Stimulated activated naive CD8-positive, alpha-beta T cell treated with anti-CD3 and anti-CD28 coated beads, Interleukin-15, amount 100 ng/mL, for 72 hours (primary cell): ENCODE measurements at regions not wholly inside any gene's neighbourhood (a gene's known extent, or its start where the extent isn't known, plus 50 kb on each side); places are given as distances from the start of the nearest gene placed in this dataset.
"Not testable (repeated sequence)": the region's sequence is repeated elsewhere in the genome, so short reads cannot be mapped to it uniquely, and the experiment has no call there.

Experiments used
- ATAC-seq: fragments of 150-1000 bp; cut with Tn5 transposase; 2 replicates; pipeline ENCODE4 v1.10.0; 2021; ENCODE audit warnings: mild to moderate bottlenecking, moderate library complexity
- DNase-seq, 2 donors: peaks; one replicate each; pipeline ENCODE4 v3.0.0; 2021 to 2022
- H3K27ac Mint-ChIP-seq, 2 donors: one replicate each; pipeline ENCODE4 v1.8.0; 2022; ENCODE audit warnings: mild to moderate bottlenecking in 2 of 2, mixed read lengths in 2 of 2, moderate library complexity in 2 of 2
- H3K27me3 Mint-ChIP-seq: one replicate; pipeline ENCODE4 v1.8.0; 2022; ENCODE audit warnings: mixed read lengths
- H3K4me1 Mint-ChIP-seq: one replicate; pipeline ENCODE4 v1.8.0; 2022; ENCODE audit warnings: mild to moderate bottlenecking, mixed read lengths
- H3K4me3 Mint-ChIP-seq, 2 donors: one replicate each; pipeline ENCODE4 v1.8.0; 2022; ENCODE audit warnings: mild to moderate bottlenecking in 2 of 2, mixed read lengths in 2 of 2, moderate library complexity in 1 of 2
- H3K9me3 Mint-ChIP-seq, 2 donors: one replicate each; pipeline ENCODE4 v1.8.0; 2022; ENCODE audit warnings: mixed read lengths in 2 of 2

DNA sequence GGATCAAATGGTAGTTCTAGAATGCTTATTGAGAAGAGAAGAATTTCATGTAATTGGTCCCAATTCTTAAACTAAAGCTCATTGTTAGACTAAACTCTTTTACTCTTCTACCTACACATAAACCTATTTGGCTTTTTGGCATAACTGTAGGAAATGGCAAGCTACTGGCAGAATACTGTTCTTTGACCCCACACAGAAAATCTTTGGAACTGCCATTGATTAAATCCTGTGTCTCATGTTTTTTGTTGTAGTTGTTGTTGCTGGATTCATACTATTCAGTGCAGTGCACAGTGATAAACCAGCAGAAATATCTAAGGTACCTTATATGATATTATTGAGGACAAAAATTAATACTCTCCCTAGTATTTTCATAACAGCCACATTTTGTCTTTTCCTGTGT lies 242.1 kb upstream of the SGK1 start:
- no peak for ATAC-seq
- H3K27me3 Mint-ChIP-seq: no peaks in the 10 kb centered on the region
- H3K4me3 Mint-ChIP-seq: no peak overlapping the region
- no peak for DNase-seq
- peaks cover 0 to 4% of the 10 kb centered on the region in 2 donors for H3K9me3 Mint-ChIP-seq
- peaks cover 10% of the 10 kb centered on the region for H3K4me1 Mint-ChIP-seq
- H3K27ac Mint-ChIP-seq: no peak overlapping the region

GRCh38 chr6:134557509-134557908 lies 239.6 kb upstream of the SGK1 start:
- H3K4me1 Mint-ChIP-seq: peaks cover 4% of the 10 kb centered on the region
- no peak for ATAC-seq
- no peak for DNase-seq
- no peak overlapping the region for H3K27ac Mint-ChIP-seq
- H3K4me3 Mint-ChIP-seq: no peak overlapping the region
- peaks cover 0 to 4% of the 10 kb centered on the region in 2 donors for H3K9me3 Mint-ChIP-seq
- H3K27me3 Mint-ChIP-seq: no peaks in the 10 kb centered on the region

- Mint-ChIP-seq H3K9me3 (peaks cover 0 to 4% of the 10 kb centered on the region in 2 donors), H3K4me1 (no peaks in the 10 kb centered on the region), H3K27ac (no peak overlapping the region), H3K27me3 (no peaks in the 10 kb centered on the region), H3K4me3 (no peak overlapping the region)
- DNase-seq (no peak), ATAC-seq (no peak)
These were observed 237.8 kb upstream of the SGK1 start for GRCh38 chr6:134555672-134556071.

DNA sequence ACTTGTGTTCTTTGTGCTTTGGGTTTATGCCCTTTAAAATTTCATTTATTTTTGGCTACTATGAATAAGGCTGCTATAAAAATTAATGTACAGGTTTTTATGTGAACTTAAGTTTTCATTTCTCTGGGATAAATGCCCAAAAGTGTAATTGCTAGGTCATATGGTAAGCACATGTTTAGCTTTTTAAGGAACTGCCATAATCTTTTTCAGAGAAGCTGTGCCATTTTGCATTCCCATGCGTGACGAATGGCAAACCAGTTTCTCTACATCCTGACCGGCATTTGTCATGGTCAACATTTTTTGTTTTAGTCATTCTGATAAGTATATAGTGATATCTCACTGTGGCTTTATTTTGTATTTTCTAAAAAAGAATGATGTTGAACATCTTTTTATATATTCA lies 236.0 kb upstream of the SGK1 start:
- no peak overlapping the region for H3K27ac Mint-ChIP-seq
- ATAC-seq: no peak
- no peaks in the 10 kb centered on the region for H3K4me1 Mint-ChIP-seq
- no peaks in the 10 kb centered on the region for H3K27me3 Mint-ChIP-seq
- H3K4me3 Mint-ChIP-seq: no peak overlapping the region
- peaks cover 0 to 4% of the 10 kb centered on the region in 2 donors for H3K9me3 Mint-ChIP-seq
- DNase-seq: no peak

- no peak overlapping the region for H3K4me3 Mint-ChIP-seq
- DNase-seq (no peak), ATAC-seq (no peak)
- H3K4me1 Mint-ChIP-seq: no peaks in the 10 kb centered on the region
- H3K27me3 Mint-ChIP-seq: no peaks in the 10 kb centered on the region
- no peak overlapping the region for H3K27ac Mint-ChIP-seq
- no peaks in the 10 kb centered on the region for H3K9me3 Mint-ChIP-seq
These were observed 233.5 kb upstream of the SGK1 start for GRCh38 chr6:134551245-134551960.

- H3K27ac Mint-ChIP-seq: no peak overlapping the region
- H3K9me3 Mint-ChIP-seq: no peaks in the 10 kb centered on the region
- DNase-seq (no peak), ATAC-seq (no peak)
- no peaks in the 10 kb centered on the region for H3K4me1 Mint-ChIP-seq
- H3K4me3 Mint-ChIP-seq: no peak overlapping the region
- H3K27me3 Mint-ChIP-seq: no peaks in the 10 kb centered on the region
These were observed 232.7 kb upstream of the SGK1 start for GRCh38 chr6:134550604-134551003.

GRCh38 chr6:134549854-134550253 lies 231.9 kb upstream of the SGK1 start:
- no peaks in the 10 kb centered on the region for H3K4me1 Mint-ChIP-seq
- no peaks in the 10 kb centered on the region for H3K9me3 Mint-ChIP-seq

GRCh38 chr6:134546962-134547645 lies 229.2 kb upstream of the SGK1 start:
- Mint-ChIP-seq H3K9me3 (no peaks in the 10 kb centered on the region), H3K4me1 (peaks cover 16% of the 10 kb centered on the region), H3K27me3 (no peaks in the 10 kb centered on the region), H3K27ac (no peak overlapping the region), H3K4me3 (no peak overlapping the region)
- DNase-seq (no peak), ATAC-seq (no peak)

More at GRCh38 chr6:134549854-134550253, 231.9 kb upstream of the SGK1 start:
- DNase-seq (no peak), ATAC-seq (no peak)
- no peak overlapping the region for H3K4me3 Mint-ChIP-seq
- H3K27ac Mint-ChIP-seq: no peak overlapping the region
- no peaks in the 10 kb centered on the region for H3K27me3 Mint-ChIP-seq

DNA sequence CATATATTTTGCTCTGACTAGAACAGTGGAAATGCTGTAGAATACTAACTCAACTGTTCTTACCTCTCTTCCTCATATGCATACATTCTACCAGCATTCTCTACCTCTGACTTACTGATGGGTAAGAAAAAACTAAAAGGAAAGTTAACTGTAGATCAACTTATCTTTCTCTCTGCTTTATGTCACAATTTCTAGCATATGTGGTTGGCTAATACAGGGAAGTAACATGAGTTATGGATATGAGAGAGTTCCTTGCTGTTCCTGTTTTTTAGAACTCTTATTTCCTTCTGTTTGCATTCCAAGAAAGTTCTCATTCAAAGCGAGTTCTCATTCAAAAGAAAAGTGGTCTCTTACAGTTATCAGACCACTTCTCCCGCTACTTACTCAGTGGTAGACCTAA lies 226.8 kb upstream of the SGK1 start:
- Mint-ChIP-seq H3K4me1 (peaks cover 29% of the 10 kb centered on the region), H3K9me3 (no peaks in the 10 kb centered on the region), H3K4me3 (no peak overlapping the region), H3K27ac (no peak overlapping the region), H3K27me3 (peaks cover 5% of the 10 kb centered on the region)
- no peak for ATAC-seq
- DNase-seq: no peak

GRCh38 chr6:134543128-134543527 lies 225.2 kb upstream of the SGK1 start:
- Mint-ChIP-seq H3K4me1 (peaks cover 30% of the 10 kb centered on the region), H3K4me3 (no peak overlapping the region), H3K9me3 (no peaks in the 10 kb centered on the region), H3K27me3 (peaks cover 5% of the 10 kb centered on the region), H3K27ac (no peak overlapping the region)
- ATAC-seq (peak; percentile 60), DNase-seq (no peak)

DNA sequence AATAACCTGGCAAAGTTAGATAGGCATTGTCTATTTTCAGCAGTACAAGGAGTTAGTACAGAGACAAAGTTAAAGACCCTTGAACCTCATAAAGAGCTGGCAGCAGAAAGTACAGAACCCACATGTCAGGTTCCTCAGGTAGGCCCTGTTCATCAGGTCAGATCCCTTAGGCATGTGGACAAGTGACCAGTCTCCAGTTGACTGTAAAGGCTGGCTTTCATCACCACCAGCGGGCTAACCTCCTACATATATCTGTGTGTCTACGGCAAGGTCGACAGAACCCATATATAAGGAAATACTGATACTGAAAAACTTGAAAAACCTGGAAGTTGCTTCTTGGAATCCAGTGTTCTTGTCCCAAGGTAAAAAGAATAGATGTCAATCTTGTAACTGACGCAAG lies 223.1 kb upstream of the SGK1 start:
- ATAC-seq: no peak
- H3K27ac Mint-ChIP-seq: no peak overlapping the region
- no peaks in the 10 kb centered on the region for H3K9me3 Mint-ChIP-seq
- no peak overlapping the region for H3K4me3 Mint-ChIP-seq
- peaks cover 31% of the 10 kb centered on the region for H3K4me1 Mint-ChIP-seq
- H3K27me3 Mint-ChIP-seq: peaks cover 5% of the 10 kb centered on the region
- DNase-seq: no peak

- Mint-ChIP-seq H3K4me3 (no peak overlapping the region), H3K4me1 (peaks cover 42% of the 10 kb centered on the region), H3K27me3 (peaks cover 5% of the 10 kb centered on the region), H3K9me3 (no peaks in the 10 kb centered on the region), H3K27ac (no peak overlapping the region)
- no peak for DNase-seq
- ATAC-seq: no peak
These were observed 222.0 kb upstream of the SGK1 start for GRCh38 chr6:134539865-134540323.

- not testable (repeated sequence) for ATAC-seq, H3K27ac Mint-ChIP-seq, H3K4me3 Mint-ChIP-seq, H3K9me3 Mint-ChIP-seq, DNase-seq, H3K27me3 Mint-ChIP-seq
- H3K4me1 Mint-ChIP-seq: peaks cover 48% of the 10 kb centered on the region
These were observed 219.9 kb upstream of the SGK1 start for GRCh38 chr6:134537765-134538164.

DNA sequence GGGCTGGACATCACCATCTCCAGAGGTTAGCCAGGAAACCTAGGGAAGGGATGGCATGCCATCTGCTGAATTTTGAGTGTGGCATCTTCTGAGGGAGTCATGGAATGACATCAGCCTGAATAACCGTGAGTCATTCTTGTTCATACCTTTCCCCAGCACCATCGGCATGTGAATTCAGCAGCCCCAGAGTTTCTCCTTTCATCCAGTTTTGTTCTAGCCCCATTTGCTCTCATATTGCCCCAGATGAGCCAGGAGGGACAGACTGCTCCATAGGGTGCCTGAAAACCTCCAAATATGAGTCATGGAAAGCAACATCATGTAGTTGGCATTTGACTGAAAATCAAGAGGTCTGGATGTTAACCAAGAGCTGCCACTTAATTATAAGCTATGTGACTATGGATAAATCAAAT lies 219.2 kb upstream of the SGK1 start:
- Mint-ChIP-seq H3K4me1 (peaks cover 49% of the 10 kb centered on the region), H3K27me3 (peaks cover 5% of the 10 kb centered on the region), H3K4me3 (no peak overlapping the region), H3K9me3 (peaks cover 0 to 8% of the 10 kb centered on the region in 2 donors), H3K27ac (peak overlapping the region in 1 of 2 donors; percentile 19)
- DNase-seq (no peak), ATAC-seq (no peak)

DNA sequence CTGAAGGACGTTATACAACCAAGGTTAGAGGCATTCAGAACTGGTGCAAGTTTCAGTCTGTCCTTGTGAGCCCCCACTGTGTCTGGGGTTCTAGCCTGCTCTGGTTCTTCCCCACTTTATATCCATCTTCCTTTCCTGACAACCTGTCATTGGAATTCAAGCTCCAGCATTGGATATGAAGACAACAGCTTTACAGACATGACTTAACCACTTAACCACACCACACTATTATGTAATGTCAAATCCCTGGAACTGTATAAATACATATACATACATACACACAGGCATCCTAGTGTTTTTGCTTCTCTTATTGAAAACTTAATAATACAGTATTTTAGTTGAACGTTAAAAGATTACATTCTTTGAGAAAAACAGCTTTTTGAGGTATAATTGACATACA lies 217.9 kb upstream of the SGK1 start:
- H3K9me3 Mint-ChIP-seq: peaks cover 0 to 8% of the 10 kb centered on the region in 2 donors
- no peak overlapping the region for H3K4me3 Mint-ChIP-seq
- no peak for ATAC-seq
- no peak for DNase-seq
- H3K27ac Mint-ChIP-seq: no peak overlapping the region
- H3K4me1 Mint-ChIP-seq: peaks cover 54% of the 10 kb centered on the region
- peaks cover 5% of the 10 kb centered on the region for H3K27me3 Mint-ChIP-seq

DNA sequence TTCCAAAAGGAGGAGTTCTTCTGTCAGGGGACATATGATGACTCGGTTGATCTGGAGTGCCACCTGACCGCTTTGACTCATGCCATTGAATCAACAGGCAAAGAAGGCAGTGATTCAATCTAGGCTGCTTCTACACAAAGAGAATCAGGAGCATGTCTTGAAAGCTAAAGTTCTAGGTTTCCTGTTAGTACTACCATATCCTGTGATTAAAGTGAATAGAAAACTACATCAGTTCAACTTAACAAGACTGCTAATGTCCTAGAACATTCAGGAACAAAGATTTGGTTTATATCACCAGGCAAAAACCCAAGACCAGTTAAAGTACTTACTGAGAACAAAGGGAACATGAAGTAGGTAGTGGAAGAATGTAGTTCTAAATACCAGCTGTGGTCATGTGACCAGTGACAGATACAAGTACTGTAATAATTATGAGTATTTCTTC lies 216.8 kb upstream of the SGK1 start:
- Mint-ChIP-seq H3K4me3 (no peak overlapping the region), H3K4me1 (peaks cover 48% of the 10 kb centered on the region), H3K9me3 (peaks cover 0 to 12% of the 10 kb centered on the region in 2 donors), H3K27me3 (peaks cover under 1% of the 10 kb centered on the region), H3K27ac (no peak overlapping the region)
- DNase-seq (no peak), ATAC-seq (peak; percentile 52)
